ENCODE measurements at regions not wholly inside any gene's neighbourhood (a gene's known extent, or its start where the extent isn't known, plus 50 kb on each side); places are given as distances from the start of the nearest gene placed in this dataset.

GRCh38 chrX:70995338-70995737 is 64.4 kb upstream of the SLC7A3 start:
- TF ChIP-seq MAX (IDR thresholded peaks at IDR 0.05) = no peak
- TF ChIP-seq ZBTB7A (IDR thresholded peaks at IDR 0.05; ENCODE audit: low read depth) = no peak
- TF ChIP-seq EP300 (IDR thresholded peaks at IDR 0.05; ENCODE audit: borderline replicate concordance) = no peak
- TF ChIP-seq CEBPB (IDR thresholded peaks at IDR 0.05) = no peak
- no peak for TF ChIP-seq YY1 (IDR thresholded peaks at IDR 0.05; ENCODE audit: low read depth)
- no peak for TF ChIP-seq REST (IDR thresholded peaks at IDR 0.05; ENCODE audit: low read depth)
- no peak for TF ChIP-seq USF1 (IDR thresholded peaks at IDR 0.05)
- no peak for TF ChIP-seq FOXM1 (IDR thresholded peaks at IDR 0.05; ENCODE audit: borderline replicate concordance, low read depth)
- no peak for TF ChIP-seq TEAD4 (IDR thresholded peaks at IDR 0.05)
- no peak for TF ChIP-seq EGR1 (IDR thresholded peaks at IDR 0.05)
- TF ChIP-seq RAD21 (IDR thresholded peaks at IDR 0.05; ENCODE audit: low read depth) = no peak
- no peak for TF ChIP-seq TAF1 (IDR thresholded peaks at IDR 0.05; ENCODE audit: low read depth)
